ENCODE measurements at regions not wholly inside any gene's neighbourhood (a gene's known extent, or its start where the extent isn't known, plus 50 kb on each side); places are given as distances from the start of the nearest gene placed in this dataset.
A peak's percentile ranks its signal among the peaks of the same experiment; 100 is the strongest.
"Not testable (repeated sequence)": the region's sequence is repeated elsewhere in the genome, so short reads cannot be mapped to it uniquely, and the experiment has no call there.

DNA sequence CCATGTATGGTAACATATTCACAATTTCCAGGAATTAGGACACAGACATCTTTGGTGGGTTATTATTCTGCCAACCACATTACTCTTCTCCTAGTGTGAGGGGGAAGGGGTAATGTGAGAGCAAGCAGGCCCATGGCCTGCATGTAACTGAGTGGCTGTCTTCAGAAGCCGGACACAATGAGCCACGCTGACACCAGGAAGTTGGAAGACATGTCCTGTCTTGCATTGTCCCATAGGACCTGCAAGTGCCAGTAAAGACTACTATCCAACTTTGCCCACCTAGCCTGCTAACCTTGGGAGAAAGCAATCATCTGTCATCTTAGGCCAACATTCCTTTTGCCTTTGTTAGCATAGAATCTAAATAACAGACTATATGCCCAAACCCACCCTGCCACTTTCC lies 86.2 kb upstream of the SH3BP4 start:
- H3K27me3 ChIP-seq, result no peaks in the 10 kb centered on the region
- no peak for DNase-seq
- no peak overlapping the region for H3K4me3 ChIP-seq
- no peaks in the 10 kb centered on the region for H3K36me3 ChIP-seq
- H3K9me3 ChIP-seq, result no peaks in the 10 kb centered on the region

- H3K36me3 ChIP-seq, result no peaks in the 10 kb centered on the region
- H3K4me3 ChIP-seq, result no peak overlapping the region
- no peaks in the 10 kb centered on the region for H3K9me3 ChIP-seq
- no peak for DNase-seq
- H3K27me3 ChIP-seq, result no peaks in the 10 kb centered on the region
Measured at GRCh38 chr2:234865040-234865439, 86.8 kb upstream of the SH3BP4 start.

DNA sequence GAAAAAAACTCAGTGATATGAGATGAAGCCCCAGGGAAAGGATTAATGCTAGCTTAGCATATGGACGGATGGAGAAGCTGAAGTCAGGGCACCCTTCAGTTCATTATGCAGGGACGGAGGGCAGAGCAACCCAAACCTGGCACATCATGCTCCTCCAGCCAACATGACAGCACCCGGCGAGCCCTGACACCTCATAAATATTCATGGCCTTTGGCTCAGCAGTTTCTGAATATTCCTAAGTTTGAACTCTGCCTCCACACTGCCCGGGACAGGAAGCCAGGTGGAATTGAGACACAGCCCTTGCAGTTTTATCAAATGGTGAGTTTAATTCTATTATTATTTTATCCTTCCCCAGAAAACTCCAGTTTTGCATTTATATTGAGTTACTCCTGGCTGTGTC lies 87.3 kb upstream of the SH3BP4 start:
- H3K9me3 ChIP-seq, result no peaks in the 10 kb centered on the region
- no peaks in the 10 kb centered on the region for H3K27me3 ChIP-seq
- H3K4me3 ChIP-seq, result no peak overlapping the region
- no peaks in the 10 kb centered on the region for H3K36me3 ChIP-seq
- no peak for DNase-seq

DNA sequence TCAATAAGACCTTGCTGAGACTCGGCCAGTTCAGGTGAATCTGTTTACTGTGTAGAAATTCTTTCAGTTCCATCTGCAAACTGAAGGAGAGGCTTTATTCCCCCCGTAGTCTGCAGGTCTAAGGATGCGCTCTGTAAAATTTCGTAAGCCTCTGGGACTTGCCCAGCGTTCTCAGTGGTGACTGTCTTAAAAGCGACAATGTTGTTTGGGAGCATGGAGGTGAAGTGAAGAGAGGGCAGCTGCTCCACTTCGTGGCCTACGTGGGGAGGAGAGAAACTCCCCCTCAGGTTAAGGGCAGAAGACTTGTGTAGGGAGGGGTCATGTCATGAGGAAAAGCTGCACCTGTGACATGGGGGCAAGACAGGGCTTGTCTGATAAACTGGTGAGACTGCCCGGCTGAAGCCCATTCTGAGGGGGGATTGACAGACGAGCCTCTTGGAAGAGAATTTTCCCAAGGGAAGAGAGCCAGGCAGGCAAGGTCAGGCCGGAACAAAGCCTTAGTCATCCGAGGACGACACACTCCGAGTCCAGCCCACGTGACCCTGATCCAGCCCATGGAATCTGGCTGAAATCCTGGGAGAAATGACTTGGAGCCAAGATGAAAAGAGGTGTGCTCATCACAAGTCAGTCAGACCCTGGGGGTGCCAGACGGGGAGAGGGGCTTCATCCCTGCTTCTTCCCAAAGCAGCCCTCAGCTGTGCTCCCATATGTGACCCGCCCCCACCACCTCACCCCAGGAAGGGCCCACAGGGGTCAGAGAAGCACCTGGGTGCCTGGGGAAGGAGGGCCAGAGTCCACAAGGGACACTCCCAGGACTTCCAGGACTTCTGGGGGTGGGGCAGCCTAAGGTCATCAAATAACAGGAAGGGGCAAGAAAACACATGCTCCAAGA lies 88.5 kb upstream of the SH3BP4 start:
- Histone ChIP-seq H3K4me3 (no peak overlapping the region), H3K9me3 (no peaks in the 10 kb centered on the region)
- DNase-seq, result peak; percentile 73

GRCh38 chr2:234861841-234862735 lies 89.7 kb upstream of the SH3BP4 start:
- Histone ChIP-seq H3K36me3 (no peaks in the 10 kb centered on the region), H3K4me3 (no peak overlapping the region), H3K27me3 (no peaks in the 10 kb centered on the region), H3K9me3 (no peaks in the 10 kb centered on the region)
- no peak for DNase-seq

More for the DNA sequence above, 88.5 kb upstream of the SH3BP4 start:
- Histone ChIP-seq H3K27me3 (no peaks in the 10 kb centered on the region), H3K36me3 (no peaks in the 10 kb centered on the region)

DNA sequence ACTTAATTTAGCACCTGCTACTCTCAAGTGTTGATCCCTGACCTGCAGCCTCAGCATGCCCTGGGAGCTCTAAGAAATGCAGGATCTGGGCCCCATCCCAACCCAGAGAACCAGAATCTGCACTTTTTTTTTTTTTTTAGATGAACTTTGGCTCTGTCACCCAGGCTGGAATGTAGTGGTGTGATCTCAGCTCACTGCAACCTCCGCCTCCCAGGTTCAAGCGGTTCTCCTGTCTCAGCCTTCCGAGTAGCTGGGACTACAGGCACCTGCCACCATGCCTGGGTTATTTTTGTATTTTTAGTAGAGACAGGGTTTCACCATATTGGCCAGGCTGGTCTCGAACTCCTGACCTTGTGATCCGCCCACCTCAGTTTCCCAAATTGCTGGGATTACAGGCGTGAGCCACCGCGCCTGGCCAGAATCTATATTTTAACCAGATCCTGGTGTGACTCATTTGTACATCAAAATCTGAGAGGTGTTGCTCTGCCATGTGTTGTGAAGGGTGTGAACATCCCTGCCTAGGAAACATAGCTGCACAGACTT lies 92.4 kb upstream of the SH3BP4 start:
- not testable (repeated sequence) for H3K27me3 ChIP-seq, H3K36me3 ChIP-seq, H3K9me3 ChIP-seq, H3K4me3 ChIP-seq, DNase-seq

- Histone ChIP-seq H3K9me3 (no peaks in the 10 kb centered on the region), H3K4me3 (no peak overlapping the region), H3K27me3 (no peaks in the 10 kb centered on the region), H3K36me3 (no peaks in the 10 kb centered on the region)
- no peak for DNase-seq
Measured at GRCh38 chr2:234858790-234859329, 93.0 kb upstream of the SH3BP4 start.

DNA sequence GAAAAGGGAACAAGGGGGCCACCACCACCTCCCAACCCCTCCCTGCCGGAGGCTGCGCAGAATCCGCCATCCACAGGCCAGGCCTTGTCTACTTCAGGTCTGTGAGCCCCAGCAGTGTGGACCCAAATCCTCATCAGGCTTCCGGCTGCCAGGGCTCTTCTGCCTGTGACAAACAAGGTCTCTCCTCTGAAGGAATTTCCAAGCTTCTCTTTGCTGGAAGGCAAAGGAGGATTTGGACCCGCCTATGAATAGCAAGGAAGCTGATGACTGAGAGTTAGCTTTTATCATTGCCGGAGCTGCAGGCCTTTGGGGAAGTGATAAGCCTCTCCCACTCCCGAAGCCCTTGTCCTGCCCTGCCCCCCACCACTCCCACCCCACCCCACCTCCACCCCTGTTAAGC lies 93.7 kb upstream of the SH3BP4 start:
- Histone ChIP-seq H3K27me3 (no peaks in the 10 kb centered on the region), H3K36me3 (no peaks in the 10 kb centered on the region), H3K4me3 (no peak overlapping the region), H3K9me3 (no peaks in the 10 kb centered on the region)
- DNase-seq, result no peak

GRCh38 chr2:234853729-234854128 lies 98.1 kb upstream of the SH3BP4 start:
- no peak overlapping the region for H3K4me3 ChIP-seq
- H3K27me3 ChIP-seq, result no peaks in the 10 kb centered on the region
- no peak for DNase-seq
- no peaks in the 10 kb centered on the region for H3K9me3 ChIP-seq
- no peaks in the 10 kb centered on the region for H3K36me3 ChIP-seq

GRCh38 chr2:234852941-234853340 lies 98.9 kb upstream of the SH3BP4 start:
- no peak for DNase-seq
- Histone ChIP-seq H3K9me3 (no peaks in the 10 kb centered on the region), H3K27me3 (no peaks in the 10 kb centered on the region), H3K4me3 (no peak overlapping the region), H3K36me3 (no peaks in the 10 kb centered on the region)

- DNase-seq, result no peak
- Histone ChIP-seq H3K36me3 (no peaks in the 10 kb centered on the region), H3K9me3 (no peaks in the 10 kb centered on the region), H3K27me3 (no peaks in the 10 kb centered on the region), H3K4me3 (no peak overlapping the region)
Measured at GRCh38 chr2:234852035-234852434, 99.8 kb upstream of the SH3BP4 start.

GRCh38 chr2:234851451-234851850 lies 100.4 kb upstream of the SH3BP4 start:
- Histone ChIP-seq H3K9me3 (no peaks in the 10 kb centered on the region), H3K4me3 (no peak overlapping the region), H3K27me3 (no peaks in the 10 kb centered on the region), H3K36me3 (no peaks in the 10 kb centered on the region)
- DNase-seq, result no peak

- Histone ChIP-seq H3K27me3 (no peaks in the 10 kb centered on the region), H3K36me3 (no peaks in the 10 kb centered on the region), H3K4me3 (no peak overlapping the region), H3K9me3 (no peaks in the 10 kb centered on the region)
- no peak for DNase-seq
Measured at GRCh38 chr2:234850818-234851217, 101.0 kb upstream of the SH3BP4 start.

GRCh38 chr2:234849678-234850077 lies 102.1 kb upstream of the SH3BP4 start:
- H3K27me3 ChIP-seq, result no peaks in the 10 kb centered on the region
- H3K36me3 ChIP-seq, result no peaks in the 10 kb centered on the region
- no peaks in the 10 kb centered on the region for H3K9me3 ChIP-seq
- DNase-seq, result no peak
- H3K4me3 ChIP-seq, result no peak overlapping the region

DNA sequence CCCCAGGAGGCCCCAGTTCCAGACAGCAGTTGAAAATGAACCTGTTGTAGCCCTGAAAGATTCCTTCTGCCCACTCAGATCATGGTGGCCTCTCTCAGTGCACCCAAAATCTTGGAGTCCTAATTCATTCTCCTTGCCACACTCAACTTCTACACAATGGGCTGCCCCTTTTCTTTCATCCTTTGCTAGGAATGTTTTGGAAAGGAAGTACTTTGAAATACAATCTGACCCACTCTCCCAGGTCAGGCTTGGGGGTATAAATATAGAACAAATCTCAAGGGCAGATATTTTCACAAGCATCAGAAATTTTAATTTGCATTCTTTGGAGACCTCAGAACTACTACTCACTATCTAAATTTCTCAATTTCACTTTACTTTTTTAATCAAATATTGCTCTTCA lies 103.2 kb upstream of the SH3BP4 start:
- no peaks in the 10 kb centered on the region for H3K36me3 ChIP-seq
- H3K4me3 ChIP-seq, result no peak overlapping the region
- H3K9me3 ChIP-seq, result no peaks in the 10 kb centered on the region
- H3K27me3 ChIP-seq, result no peaks in the 10 kb centered on the region
- no peak for DNase-seq

DNA sequence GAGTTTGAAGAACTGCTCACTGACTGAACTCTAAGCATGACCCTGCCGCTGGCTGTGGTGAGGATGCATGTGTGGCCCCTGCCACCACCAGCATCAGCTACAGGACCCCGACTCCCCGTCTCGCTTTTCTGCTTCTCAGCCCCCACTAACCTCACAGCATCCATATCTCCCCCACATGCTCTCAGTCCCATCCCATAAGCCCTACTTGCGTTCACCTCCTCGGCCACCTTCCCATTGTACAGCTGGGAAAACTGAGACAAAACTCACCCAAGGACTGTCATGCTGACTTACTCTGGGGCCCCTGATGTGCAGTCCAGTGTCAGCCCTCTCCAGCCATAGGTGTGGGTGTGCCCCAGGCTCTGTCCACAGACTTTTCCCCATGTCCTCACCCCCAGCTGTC lies 104.2 kb upstream of the SH3BP4 start:
- Histone ChIP-seq H3K36me3 (no peaks in the 10 kb centered on the region), H3K4me3 (no peak overlapping the region), H3K9me3 (no peaks in the 10 kb centered on the region), H3K27me3 (no peaks in the 10 kb centered on the region)
- no peak for DNase-seq

DNA sequence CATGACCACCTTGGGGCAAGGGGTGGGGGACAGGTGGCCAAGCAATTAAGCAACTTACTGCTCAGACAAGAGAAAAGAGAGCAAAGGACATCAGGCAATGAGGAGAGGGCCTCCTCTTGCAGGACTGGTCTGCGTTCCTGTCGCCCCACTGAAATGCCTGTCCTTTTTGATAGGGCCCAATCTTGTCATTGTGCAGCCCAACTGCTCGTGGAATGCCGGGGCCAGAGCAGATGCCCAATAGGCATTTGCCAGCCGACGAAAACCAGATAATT lies 104.5 kb upstream of the SH3BP4 start:
- H3K27me3 ChIP-seq, result no peaks in the 10 kb centered on the region
- H3K9me3 ChIP-seq, result no peaks in the 10 kb centered on the region
- DNase-seq, result no peak
- no peaks in the 10 kb centered on the region for H3K36me3 ChIP-seq
- H3K4me3 ChIP-seq, result no peak overlapping the region
